GM12875 (cell line): ENCODE measurements at regions not wholly inside any gene's neighbourhood (a gene's known extent, or its start where the extent isn't known, plus 50 kb on each side); places are given as distances from the start of the nearest gene placed in this dataset.

Experiments used
- H3K4me3 ChIP-seq: one replicate; pipeline ENCODE4 v1.5.1; 2011; ENCODE audit warnings: low read depth, low read length, control low read depth
- TF ChIP-seq, protein P1 (sequence below): IDR thresholded peaks from 2 replicates; pipeline ENCODE4 v1.5.1; 2011; ENCODE audit warnings: low read depth, mild to moderate bottlenecking, control low read depth, inconsistent platforms, low read length, moderate library complexity, borderline replicate concordance; ENCODE audit not compliant: insufficient read depth

DNA sequence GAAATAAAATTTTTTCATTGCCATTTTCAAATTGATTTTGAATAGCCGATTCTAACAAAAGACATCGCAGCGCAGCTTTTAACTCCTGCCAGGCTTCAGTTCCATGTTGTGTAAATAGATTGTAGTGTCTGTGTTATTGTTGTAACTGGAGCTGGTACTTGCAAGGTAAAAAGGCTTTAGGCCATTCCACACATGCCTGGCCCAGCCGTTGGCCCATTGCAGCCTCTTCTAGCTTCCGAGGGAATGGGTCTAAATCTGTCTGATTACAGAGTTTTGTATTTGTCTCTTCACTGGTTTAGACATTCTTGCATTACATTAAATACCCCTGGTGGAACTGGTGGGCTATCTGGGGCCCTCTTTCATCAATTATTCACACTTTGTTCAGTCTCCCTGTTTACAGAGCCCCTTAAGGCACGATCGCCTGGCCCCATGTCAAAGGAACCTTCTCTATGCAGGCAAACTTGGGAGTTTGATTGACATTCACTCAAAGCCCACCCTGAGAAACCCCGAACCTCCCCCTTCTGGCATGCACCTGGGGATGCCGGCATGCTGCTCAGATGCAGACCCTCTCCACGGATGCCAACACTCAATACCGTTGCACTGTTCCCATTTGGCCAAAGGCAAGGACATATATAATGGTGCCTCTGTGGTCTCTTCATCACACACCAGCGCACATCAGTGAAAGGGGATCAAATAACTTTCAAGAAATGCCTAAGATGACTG, 281.7 kb upstream of the IRX2 start:
- TF ChIP-seq, protein P1, sequence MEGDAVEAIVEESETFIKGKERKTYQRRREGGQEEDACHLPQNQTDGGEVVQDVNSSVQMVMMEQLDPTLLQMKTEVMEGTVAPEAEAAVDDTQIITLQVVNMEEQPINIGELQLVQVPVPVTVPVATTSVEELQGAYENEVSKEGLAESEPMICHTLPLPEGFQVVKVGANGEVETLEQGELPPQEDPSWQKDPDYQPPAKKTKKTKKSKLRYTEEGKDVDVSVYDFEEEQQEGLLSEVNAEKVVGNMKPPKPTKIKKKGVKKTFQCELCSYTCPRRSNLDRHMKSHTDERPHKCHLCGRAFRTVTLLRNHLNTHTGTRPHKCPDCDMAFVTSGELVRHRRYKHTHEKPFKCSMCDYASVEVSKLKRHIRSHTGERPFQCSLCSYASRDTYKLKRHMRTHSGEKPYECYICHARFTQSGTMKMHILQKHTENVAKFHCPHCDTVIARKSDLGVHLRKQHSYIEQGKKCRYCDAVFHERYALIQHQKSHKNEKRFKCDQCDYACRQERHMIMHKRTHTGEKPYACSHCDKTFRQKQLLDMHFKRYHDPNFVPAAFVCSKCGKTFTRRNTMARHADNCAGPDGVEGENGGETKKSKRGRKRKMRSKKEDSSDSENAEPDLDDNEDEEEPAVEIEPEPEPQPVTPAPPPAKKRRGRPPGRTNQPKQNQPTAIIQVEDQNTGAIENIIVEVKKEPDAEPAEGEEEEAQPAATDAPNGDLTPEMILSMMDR, result no peak
- no peak overlapping the region for H3K4me3 ChIP-seq

DNA sequence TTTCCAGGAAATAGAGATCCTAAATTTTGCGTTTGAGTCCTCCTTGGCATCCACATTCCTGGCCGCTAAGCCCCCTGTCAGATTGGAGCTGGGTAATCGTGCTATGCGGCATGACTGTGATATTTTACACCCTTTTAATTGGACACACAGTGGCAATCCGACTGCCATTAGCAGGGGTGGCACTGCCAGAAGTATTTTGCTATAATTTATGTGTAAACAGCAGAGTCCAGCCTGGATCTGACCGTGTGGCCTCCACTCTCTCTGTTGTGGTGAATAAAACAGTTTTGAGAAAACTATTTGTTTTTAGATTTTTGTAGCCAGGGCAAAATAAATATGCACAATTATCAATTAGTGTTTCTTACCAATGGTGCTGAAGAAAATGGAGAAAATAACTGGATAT, 281.0 kb upstream of the IRX2 start:
- TF ChIP-seq, protein P1, result no peak
- no peak overlapping the region for H3K4me3 ChIP-seq

DNA sequence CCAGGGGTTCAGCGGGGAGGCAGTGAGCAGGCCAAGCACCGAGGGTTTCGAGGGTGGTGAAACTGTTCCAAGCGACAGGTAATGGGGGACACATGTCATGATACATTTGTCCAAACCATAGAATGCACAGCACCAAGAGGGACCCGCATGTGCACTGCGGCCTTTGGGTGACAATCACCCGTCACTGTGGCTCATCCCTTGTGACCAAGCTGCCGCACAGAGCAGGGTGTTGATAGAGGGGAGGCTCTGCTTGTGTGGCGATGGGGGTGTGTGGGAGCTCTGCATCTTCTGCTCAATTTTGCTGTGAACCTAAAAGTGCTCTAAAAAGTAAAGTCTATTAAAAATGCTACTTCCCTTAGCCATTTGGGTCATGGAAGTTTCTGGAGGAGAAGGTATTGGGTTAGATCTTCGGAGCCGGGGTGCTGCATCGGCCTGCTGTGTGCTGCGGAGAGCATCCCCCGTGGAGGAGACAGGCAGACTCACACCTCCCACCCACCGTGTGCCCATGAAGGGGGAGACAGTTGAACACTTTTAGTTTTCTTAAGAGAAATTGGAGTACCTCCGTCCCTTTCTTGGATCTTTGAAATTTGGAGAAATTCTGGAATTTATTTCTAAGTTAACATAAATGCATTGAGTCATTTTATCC, 280.4 kb upstream of the IRX2 start:
- TF ChIP-seq, protein P1, result no peak
- no peak overlapping the region for H3K4me3 ChIP-seq

DNA sequence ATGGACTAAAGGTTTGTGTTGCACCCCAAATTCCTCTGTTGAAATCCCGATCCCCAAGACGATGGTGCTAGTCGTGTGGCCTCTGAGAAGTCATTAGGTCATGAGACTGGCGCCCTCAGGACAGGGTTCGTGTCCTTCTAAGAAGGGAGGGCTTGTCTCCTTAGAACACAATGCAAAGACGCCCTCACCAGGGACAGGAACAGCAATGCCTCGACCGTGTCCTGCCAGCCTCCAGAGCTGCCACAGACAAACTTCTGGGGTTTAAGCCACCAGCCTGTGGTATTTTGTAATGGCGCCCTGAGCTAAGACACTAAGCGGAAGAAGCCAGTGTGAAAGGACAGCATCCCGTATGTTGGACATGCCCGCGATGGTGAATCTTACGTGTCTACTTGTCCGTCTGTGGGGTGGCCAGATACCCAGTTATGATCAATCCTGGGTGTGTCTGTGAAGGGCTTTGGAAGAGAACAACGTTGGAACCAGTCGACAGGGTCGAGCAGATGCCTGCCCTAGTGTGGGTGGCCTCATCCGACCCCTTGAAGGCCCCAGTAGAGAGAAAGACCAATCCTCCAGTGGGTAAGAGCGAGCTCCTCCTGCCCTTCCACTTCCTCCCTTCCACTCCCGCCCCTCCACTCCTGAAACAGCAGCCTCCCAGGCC, 279.2 kb upstream of the IRX2 start:
- TF ChIP-seq, protein P1, result no peak
- H3K4me3 ChIP-seq, result no peak overlapping the region

DNA sequence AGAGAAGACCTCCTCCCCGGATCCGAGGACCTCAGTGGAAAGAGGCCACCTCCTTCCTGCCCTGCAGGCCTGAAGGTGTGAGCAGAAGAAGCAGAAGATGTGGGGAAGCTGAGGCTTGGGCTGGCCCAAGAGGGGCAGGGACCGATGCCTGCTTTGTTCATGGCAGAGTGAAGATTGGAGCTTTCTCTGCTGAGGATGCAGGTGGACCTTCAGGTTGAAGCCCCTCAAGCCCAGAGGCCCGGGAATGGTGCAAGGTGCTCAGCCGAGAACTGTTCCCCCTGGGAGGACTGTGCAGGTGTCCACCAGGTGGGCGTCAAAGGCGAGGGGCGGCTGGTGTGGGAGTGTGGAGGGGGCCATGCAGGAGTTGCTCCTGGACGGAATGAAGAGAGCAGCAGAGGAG, 277.9 kb upstream of the IRX2 start:
- H3K4me3 ChIP-seq, result no peak overlapping the region
- TF ChIP-seq, protein P1, result no peak

DNA sequence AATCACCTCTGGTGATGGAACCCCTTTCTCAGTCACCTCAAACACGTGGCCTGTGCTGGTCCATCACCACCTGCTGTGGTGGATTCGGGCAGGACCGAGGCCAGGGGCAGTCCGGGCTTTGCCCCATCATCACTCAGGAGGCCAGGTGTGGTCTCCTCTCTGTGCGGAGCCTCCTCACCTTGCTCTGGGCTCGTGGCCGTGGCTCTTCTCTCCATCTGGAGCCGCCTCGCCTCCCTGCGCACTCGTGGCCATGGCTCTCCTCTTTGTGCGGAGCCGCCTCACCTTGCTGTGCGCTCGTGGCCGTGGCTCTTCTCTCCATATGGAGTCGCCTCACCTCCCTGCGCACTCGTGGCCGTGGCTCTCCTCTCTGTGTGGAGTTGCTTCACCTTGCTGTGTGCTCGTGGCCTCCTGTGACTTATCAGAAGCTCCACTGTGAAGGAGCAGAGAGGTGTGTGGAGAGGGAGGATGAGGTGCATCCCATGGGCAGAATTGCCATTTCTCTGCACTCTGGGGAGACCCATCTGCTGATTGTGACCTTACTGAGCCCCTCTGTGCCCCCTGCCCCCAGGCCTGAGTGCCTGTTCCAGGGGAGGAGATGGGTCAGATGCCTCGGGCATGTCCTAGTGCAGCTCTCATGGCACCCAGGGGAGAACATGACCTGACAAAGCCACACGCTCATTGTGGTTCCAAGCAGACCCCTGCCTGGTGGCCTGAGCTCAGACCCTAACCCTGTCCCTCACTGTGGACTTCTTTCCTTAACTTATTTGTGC, 276.6 kb upstream of the IRX2 start:
- TF ChIP-seq, protein P1, result no peak
- H3K4me3 ChIP-seq, result no peak overlapping the region
